ENCODE measurements at regions not wholly inside any gene's neighbourhood (a gene's known extent, or its start where the extent isn't known, plus 50 kb on each side); places are given as distances from the start of the nearest gene placed in this dataset.

- no peak for DNase-seq (ENCODE audit: low read depth, low spot score)
These were observed 629.5 kb downstream of the BRD1 start for GRCh38 chr22:49197986-49198704.

GRCh38 chr22:49197505-49197904 lies 630.2 kb downstream of the BRD1 start:
- no peak for DNase-seq (ENCODE audit: low read depth, low spot score)

GRCh38 chr22:49196046-49196511 lies 631.6 kb downstream of the BRD1 start:
- DNase-seq (ENCODE audit: low read depth, low spot score): no peak

GRCh38 chr22:49195636-49196035 lies 632.0 kb downstream of the BRD1 start:
- no peak for DNase-seq (ENCODE audit: low read depth, low spot score)

- DNase-seq (ENCODE audit: low read depth, low spot score): no peak
These were observed 633.7 kb downstream of the BRD1 start for GRCh38 chr22:49193901-49194465.

- DNase-seq (ENCODE audit: low read depth, low spot score): no peak
These were observed 634.3 kb downstream of the BRD1 start for GRCh38 chr22:49193348-49193747.

- DNase-seq (ENCODE audit: low read depth, low spot score): no peak
These were observed 634.8 kb downstream of the BRD1 start for GRCh38 chr22:49192857-49193250.

GRCh38 chr22:49192180-49192856 lies 635.4 kb downstream of the BRD1 start:
- no peak for DNase-seq (ENCODE audit: low read depth, low spot score)

- no peak for DNase-seq (ENCODE audit: low read depth, low spot score)
These were observed 636.1 kb downstream of the BRD1 start for GRCh38 chr22:49191506-49191980.

GRCh38 chr22:49190816-49191505 lies 636.7 kb downstream of the BRD1 start:
- no peak for DNase-seq (ENCODE audit: low read depth, low spot score)

GRCh38 chr22:49189871-49190270 lies 637.8 kb downstream of the BRD1 start:
- DNase-seq (ENCODE audit: low read depth, low spot score): no peak

- DNase-seq (ENCODE audit: low read depth, low spot score): no peak
These were observed 639.1 kb downstream of the BRD1 start for GRCh38 chr22:49188591-49188990.

GRCh38 chr22:49188091-49188490 lies 639.6 kb downstream of the BRD1 start:
- no peak for DNase-seq (ENCODE audit: low read depth, low spot score)

- no peak for DNase-seq (ENCODE audit: low read depth, low spot score)
These were observed 640.9 kb downstream of the BRD1 start for GRCh38 chr22:49186762-49187161.

- no peak for DNase-seq (ENCODE audit: low read depth, low spot score)
These were observed 641.4 kb downstream of the BRD1 start for GRCh38 chr22:49186293-49186692.

- no peak for DNase-seq (ENCODE audit: low read depth, low spot score)
These were observed 642.2 kb downstream of the BRD1 start for GRCh38 chr22:49185312-49185969.

GRCh38 chr22:49184736-49185135 lies 642.9 kb downstream of the BRD1 start:
- DNase-seq (ENCODE audit: low read depth, low spot score): no peak

- DNase-seq (ENCODE audit: low read depth, low spot score): no peak
These were observed 643.9 kb downstream of the BRD1 start for GRCh38 chr22:49183826-49184216.

- DNase-seq (ENCODE audit: low read depth, low spot score): no peak
These were observed 644.4 kb downstream of the BRD1 start for GRCh38 chr22:49183208-49183825.

- DNase-seq (ENCODE audit: low read depth, low spot score): no peak
These were observed 645.3 kb downstream of the BRD1 start for GRCh38 chr22:49182416-49182815.

GRCh38 chr22:49181942-49182341 lies 645.7 kb downstream of the BRD1 start:
- DNase-seq (ENCODE audit: low read depth, low spot score): no peak
